ENCODE measurements at regions not wholly inside any gene's neighbourhood (a gene's known extent, or its start where the extent isn't known, plus 50 kb on each side); places are given as distances from the start of the nearest gene placed in this dataset.

GRCh38 chr1:78214334-78214733, 168.6 kb downstream of the GIPC2 start:
- TF ChIP-seq CTCF (IDR thresholded peaks at IDR 0.05 in 8 of 11, conservative IDR thresholded peaks at IDR 0.05 in 3 of 11) = no peak
- no peak for TF ChIP-seq POLR2AphosphoS5 (IDR thresholded peaks at IDR 0.05)
- no peak for TF ChIP-seq POLR2A (IDR thresholded peaks at IDR 0.05)

Data from spleen (tissue), 7 donors.